HG02938 (cell line): ENCODE measurements at regions not wholly inside any gene's neighbourhood (a gene's known extent, or its start where the extent isn't known, plus 50 kb on each side); places are given as distances from the start of the nearest gene placed in this dataset.

ENCODE experiments used
- ATAC-seq: cut with Tn5 transposase; IDR thresholded peaks from one replicate; pipeline ENCODE4 v1.9.1; 2021; ENCODE audit warnings: mild to moderate bottlenecking, moderate library complexity; ENCODE audit not compliant: unreplicated experiment

DNA sequence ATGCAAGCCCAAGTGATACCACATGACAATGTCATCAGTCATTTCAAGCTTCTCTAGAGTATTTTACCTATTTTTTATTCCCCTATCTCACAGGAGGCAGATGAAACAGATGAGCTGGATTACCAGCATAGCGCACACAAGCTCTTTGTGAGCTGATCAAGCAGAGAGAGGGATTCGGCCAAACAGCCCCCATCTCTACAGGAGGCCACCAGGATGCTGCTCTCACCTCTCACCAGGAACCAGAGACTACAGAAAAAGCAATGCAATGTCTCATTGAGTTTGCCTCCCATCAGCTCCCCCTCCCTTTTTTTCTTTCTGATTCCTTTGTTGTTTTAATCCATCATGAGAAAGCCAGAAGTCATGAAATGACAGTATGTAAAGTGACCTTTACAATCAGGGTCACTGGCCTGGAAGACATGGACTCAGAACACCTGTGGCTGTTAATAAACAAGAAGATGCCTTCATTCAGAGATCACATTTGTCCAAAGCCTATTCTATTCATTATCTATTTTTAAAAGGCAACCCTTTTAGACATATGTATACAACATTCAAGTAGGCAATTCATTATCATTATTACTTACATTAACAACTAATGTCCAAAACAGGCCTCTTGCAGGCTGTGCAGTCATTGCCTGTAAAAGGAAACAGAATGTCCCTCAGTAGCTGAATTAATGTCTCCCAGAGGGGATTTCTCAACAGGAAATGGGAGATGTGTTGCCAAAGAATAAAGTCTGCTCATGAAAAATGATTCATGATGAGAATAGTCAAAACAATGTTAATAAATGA, 656.6 kb downstream of the TBC1D4 start:
- ATAC-seq: no peak

DNA sequence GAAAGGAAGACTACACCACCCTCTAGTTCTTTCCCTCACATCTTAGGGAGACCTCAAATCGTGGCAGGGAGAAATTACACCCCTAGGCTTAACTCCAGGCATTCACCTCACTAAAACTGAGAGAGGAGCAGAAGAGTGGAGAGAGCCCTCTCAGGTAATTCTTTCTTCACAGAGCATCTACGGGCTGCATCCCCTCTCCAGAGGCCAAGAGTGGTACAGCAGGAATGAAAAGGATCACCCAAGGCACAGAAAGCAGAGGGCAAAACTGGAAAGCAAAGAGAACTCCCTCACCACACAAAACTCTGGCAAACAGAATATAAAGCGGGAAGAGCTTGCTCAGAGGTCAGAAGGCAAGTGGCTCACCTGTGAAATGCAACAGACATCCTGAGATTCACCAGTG, 661.2 kb downstream of the TBC1D4 start:
- ATAC-seq: no peak

- no peak for ATAC-seq
Measured at GRCh38 chr13:74819549-74819948, 662.4 kb downstream of the TBC1D4 start.

GRCh38 chr13:74816737-74817136, 665.2 kb downstream of the TBC1D4 start:
- no peak for ATAC-seq

DNA sequence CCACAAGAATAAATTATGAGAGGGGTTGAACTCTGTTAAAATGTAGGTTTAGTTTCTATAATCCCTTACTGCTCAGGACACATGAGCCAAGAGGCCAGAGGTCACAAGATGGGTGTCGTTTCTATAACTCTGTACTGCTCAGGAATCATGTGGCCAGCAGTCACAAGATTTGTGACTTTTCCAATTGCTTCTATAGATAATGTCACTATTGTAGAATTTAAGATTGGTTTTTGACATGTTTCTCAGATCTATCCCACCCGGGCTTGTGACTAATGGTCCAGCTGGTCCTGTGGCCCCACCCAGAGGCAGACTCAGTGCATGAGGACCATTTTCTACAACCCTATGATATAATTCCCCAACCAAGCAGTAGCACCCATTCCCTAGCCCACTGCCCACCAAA, 662.0 kb upstream of the KLF12 start:
- ATAC-seq: no peak

- no peak for ATAC-seq
Measured at GRCh38 chr13:74795526-74795925, 661.3 kb upstream of the KLF12 start.

DNA sequence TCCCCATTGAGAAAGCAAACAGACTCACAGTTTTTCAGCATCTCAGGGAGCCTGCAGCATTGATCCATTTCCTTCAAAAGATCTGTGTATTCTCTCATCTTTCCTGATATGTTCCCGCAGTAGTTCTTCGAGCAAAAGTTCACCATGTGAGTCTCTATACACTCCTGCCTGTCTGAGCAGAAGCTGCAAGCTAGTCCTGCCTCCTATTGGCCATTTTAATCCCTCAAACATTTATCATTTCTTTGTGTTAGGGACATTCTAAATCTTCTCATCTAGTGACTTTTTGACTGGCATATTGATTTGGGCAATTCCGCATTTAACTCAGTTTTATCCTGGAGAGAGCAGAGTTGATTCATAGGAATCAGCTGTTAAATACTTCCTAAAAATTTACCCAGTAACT, 660.4 kb upstream of the KLF12 start:
- no peak for ATAC-seq

DNA sequence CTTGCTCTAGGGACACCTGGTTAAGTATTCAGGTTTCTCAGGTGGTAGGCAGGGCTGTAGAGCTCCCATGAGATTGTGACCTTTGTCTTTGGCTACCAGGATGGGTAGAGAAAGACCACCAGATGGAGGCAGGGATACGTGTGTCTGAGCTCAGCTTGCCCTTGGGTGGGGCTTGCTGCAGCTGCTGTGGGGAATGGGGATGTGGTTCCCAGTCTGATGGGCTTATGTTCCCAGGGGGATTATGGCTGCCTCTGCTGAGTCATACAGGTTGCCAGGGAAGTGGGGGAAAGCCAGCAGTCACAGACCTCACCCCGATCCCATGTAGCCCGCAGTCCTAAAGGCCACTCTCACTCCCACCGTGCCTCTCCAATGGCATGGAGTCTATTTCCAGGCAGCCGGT, 659.9 kb upstream of the KLF12 start:
- ATAC-seq: no peak

DNA sequence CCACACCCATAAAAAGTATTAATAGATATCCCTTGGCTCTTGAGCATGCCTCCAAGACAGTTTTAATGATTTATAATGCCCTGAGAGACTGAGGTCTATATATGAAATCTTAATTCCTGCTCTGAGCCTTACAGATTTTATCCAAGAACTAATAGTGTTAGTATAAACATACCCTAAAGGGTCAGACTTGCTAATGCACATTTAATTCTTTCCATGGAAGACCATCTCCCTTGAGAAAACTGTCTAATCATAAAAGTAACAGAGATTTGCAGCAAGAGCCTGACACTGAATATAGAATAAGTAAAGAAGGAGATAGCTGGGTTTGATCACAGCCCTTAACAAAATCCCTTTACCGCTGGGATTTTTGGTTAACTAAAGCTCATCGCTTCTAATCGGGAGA, 650.8 kb upstream of the KLF12 start:
- no peak for ATAC-seq

DNA sequence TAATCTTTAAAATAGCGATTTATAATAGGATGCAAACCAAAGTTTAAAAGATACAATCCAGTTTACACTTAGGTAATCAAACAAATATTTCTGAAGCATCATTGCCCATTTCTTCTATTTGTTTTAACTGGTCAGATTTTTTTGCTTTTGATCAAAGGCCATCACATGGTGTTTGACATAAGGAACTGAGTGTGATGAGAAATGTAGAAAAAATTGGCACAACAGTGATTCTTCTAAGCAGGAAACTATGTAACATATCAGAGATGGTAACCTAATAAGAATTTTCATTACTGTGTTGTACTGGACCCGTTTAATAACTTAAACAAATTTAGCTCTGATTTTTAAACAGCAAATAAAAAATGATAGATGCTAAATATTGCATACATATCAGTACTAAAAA, 644.7 kb upstream of the KLF12 start:
- ATAC-seq: no peak

GRCh38 chr13:74778087-74778486, 643.9 kb upstream of the KLF12 start:
- ATAC-seq: no peak

GRCh38 chr13:74774264-74774663, 640.1 kb upstream of the KLF12 start:
- ATAC-seq: no peak

- ATAC-seq: no peak
Measured at GRCh38 chr13:74773248-74773647, 639.0 kb upstream of the KLF12 start.

DNA sequence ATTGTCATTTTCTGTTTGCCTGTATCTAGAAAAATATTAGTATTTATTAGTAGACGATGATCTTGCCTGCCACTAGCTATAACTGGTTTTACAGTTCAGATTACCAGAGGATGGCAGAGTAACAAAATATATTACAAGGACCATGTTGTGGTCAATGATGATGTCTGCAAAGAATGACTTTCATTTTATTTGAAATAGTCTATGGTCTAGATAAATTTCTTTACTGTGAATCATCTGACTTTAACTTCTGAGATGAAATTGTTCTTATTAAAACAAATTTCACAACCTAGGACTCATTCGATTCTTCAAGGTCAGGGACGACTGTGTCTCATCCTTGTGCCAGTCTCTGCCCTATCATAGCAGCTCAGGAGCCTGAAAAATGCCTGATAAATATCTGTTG, 637.8 kb upstream of the KLF12 start:
- ATAC-seq: no peak

DNA sequence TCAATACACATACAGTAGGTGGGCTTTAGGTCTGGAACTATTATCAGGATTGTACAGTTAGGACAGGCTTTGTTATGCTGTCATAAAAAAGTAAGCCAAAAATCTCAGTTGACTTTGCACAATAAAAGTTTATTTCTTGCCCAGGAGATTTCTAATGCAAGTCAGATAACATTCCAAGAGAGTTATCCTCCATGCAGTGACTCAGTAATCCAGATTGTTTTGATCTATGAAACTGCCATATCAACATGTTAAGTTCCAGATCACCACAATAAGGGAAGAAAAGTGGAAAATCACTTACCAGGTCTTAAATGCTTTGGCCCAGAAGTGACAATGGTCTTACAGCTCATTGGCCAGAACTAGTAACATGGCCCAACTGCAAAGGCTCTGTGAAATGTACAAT, 636.2 kb upstream of the KLF12 start:
- ATAC-seq: no peak

GRCh38 chr13:74769333-74769732, 635.1 kb upstream of the KLF12 start:
- no peak for ATAC-seq

DNA sequence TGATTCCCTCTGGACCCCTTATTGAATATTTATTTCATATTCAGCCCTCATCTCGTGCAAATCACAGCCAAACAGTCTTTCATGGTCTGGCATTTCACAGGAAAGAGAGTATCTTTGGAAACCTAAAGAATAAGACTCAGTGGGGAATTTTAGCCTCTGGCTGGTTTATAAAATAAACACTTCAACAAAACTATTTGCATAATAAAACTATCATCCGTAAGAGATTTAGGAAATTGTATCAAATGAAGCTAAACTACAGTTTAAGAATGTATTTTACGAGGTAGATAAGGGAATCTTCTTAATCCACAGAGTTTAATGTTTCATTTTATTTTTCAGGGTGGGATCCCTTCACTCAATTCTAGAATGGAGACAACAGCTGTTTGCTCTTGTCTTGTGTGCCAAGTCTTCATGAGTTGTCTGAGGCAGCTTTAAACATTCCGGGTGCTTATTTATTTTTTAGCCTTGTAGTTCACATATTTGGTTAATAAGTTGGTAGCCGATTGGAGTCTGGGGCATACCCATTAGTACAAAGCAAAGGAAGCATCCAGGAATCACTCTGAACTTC, 634.4 kb upstream of the KLF12 start:
- no peak for ATAC-seq

DNA sequence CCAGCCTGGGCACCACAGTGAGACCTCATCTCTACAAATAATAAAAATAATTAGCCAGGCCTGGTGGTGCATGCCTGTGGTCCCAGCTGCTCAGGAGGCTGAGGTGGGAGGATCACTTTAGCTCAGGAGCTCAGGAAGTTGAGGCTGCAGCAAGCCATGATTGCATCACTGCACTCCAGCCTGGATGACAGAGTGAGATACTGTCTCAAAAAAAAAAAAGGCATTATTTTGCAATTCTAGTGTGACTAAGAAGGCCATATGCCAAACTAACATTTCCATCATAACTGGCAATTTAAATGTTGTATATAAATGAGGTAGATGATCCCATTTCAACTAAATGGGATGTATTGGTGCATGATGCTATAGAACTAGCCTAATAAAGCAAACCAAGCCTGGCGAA, 632.8 kb upstream of the KLF12 start:
- no peak for ATAC-seq

DNA sequence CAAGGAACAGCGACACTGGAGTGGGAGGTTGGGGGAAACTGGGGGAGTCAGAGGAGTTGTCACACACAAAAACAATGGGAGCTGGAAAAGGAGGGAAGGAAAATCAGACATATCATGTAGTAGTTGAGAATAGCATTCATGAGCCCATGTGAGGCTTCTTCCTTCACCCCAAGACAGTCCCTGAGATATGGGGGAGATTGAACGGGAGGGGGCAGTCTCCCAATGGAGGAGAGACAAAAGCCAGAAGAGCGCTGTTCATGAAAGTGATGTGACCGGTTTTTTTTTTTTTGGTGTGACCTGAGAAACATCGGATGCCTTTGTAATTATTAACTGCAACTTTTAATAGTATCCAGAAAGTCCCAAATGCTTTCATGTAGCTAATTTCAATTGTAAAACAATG, 631.8 kb upstream of the KLF12 start:
- ATAC-seq: no peak

GRCh38 chr13:74761801-74762757, 627.9 kb upstream of the KLF12 start:
- ATAC-seq: no peak

- no peak for ATAC-seq
Measured at GRCh38 chr13:74758188-74758587, 624.0 kb upstream of the KLF12 start.

DNA sequence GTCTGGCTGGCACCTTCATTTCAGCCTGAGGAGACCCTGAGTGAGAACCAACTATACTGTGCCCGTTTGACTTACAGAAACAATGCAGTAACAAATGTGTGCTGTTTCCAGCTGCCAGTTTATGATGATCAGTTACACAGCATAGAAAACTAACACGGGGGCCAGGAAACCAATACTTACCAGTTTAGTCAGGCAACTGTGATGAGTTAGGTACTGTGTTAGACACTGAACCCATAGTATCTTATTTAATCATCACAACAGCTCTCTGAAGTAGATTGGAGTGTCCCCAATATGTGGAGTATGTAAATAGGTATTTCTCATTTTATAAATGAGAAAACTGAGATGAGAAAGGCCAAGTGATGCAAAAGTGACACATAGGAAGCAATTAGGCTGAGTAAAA, 620.9 kb upstream of the KLF12 start:
- no peak for ATAC-seq
